LHCN-M2 (cell line): ENCODE measurements at regions not wholly inside any gene's neighbourhood (a gene's known extent, or its start where the extent isn't known, plus 50 kb on each side); places are given as distances from the start of the nearest gene placed in this dataset.
"Not testable (repeated sequence)": the region's sequence is repeated elsewhere in the genome, so short reads cannot be mapped to it uniquely, and the experiment has no call there.

Source experiments
- DNase-seq: peaks from one replicate; pipeline ENCODE4 v3.0.0-alpha.2; 2012; ENCODE audit warnings: low read depth

GRCh38 chr1:91098299-91098906, 76.6 kb upstream of the ZNF644 start:
- peak; percentile 5 for DNase-seq

- not testable (repeated sequence) for DNase-seq
These were observed 73.5 kb upstream of the ZNF644 start for GRCh38 chr1:91095321-91095720.

DNA sequence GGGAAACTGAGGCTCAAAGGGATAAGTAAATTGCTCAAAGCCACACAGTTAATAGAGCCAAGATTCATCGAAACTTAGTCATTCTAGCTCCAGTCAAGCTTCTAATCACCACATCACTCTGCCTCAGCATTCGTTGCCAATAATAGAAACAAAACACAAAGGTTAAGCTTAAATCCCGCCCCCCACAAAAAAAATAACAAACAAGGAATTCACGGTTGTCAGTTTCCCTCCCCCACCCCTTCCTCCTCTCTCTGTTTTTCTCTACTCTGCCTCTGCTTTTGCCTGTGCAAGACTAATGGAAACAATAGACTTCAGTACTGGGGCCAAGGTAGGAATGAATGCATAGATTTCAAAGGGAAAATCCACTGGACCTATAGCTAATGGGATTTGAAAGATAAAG, 70.7 kb upstream of the ZNF644 start:
- DNase-seq, result no peak

GRCh38 chr1:91091812-91092211, 70.0 kb upstream of the ZNF644 start:
- DNase-seq, result no peak

GRCh38 chr1:91080650-91081049, 58.8 kb upstream of the ZNF644 start:
- no peak for DNase-seq

- no peak for DNase-seq
These were observed 57.0 kb upstream of the ZNF644 start for GRCh38 chr1:91078859-91079258.

DNA sequence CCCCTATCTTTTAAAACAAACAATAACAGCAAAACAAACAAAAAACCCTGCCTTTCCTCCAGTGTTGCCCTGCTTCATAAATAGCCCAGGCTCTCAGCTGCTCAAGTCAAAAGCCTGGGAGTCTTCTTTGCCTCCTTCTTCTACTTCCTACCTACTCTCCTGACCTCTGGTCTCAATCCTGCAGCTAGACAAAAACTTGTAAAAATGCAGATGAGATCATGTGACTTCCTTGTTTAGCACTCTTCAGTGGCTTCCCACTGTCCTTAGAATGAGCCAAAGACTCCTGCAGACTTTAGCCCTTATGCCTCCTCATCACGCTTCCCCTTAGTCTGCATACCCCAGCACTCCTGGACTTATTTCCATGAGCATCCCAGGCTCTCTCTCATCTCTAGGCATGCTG, 55.0 kb upstream of the ZNF644 start:
- DNase-seq, result no peak

GRCh38 chr1:91075233-91076135, 53.6 kb upstream of the ZNF644 start:
- DNase-seq, result no peak

GRCh38 chr1:91073299-91073698, 51.5 kb upstream of the ZNF644 start:
- no peak for DNase-seq

DNA sequence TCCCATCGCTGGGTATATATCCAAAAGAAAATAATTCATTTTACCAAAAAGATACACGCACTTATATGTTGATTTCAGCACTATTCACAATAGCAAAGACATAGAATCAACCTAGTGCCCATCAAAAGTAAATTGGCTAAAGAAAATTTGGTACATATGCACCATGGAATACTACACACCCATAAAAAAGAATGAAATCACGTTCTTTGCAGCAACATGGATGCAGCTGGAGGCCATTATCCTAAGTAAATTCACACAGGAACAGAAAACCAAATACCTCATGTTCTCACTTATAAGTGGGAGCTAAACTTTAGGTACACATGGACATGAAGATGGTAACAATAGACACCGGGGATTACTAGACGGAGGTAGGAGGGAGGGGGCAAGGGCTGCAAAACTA, 50.0 kb upstream of the ZNF644 start:
- DNase-seq, result no peak
